Renal pelvis (tissue), 1 donor: ENCODE measurements at regions not wholly inside any gene's neighbourhood (a gene's known extent, or its start where the extent isn't known, plus 50 kb on each side); places are given as distances from the start of the nearest gene placed in this dataset.

ENCODE experiments used
- DNase-seq: peaks from one replicate; pipeline ENCODE4 v3.0.0-alpha.2; 2013

- DNase-seq, result no peak
Measured at GRCh38 chr14:26204366-26204727, 393.5 kb downstream of the NOVA1 start.

GRCh38 chr14:26200687-26201086 is 397.1 kb downstream of the NOVA1 start:
- no peak for DNase-seq

DNA sequence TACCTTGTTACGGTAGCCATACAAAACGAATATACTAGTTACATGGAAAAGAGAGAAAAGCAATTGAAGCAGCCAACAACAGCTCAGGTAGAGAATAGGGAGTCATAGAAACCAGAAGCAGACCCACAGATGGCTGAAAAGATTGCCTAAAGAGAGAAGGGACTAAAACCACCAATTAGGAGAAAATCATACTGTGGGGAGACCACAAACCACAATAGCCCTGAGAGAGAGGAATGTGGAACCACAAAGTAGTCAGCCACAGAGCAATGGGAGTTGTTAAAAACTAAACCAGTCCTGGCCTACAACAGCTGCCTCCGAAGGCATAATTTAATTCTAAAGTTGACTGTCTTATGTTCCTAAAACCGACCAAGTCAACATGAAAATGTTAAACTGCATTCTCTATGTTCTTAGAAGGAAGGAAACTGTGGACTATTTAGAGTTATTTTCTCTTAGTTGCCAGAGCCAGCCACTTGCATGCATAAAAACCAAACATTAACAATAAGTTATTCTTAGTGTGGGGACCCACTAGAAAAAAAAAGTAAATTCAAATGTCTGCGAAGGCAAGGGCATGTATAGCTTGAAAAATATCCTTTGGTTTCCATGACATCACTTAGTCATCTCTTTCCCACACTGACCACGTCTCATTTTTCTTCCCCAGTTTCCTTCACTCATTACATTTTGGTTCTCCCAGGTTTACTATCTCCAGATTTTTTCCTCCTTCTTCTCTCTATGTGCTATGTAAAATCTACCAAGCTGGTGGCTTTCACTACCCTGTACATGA is 398.1 kb downstream of the NOVA1 start:
- no peak for DNase-seq

DNA sequence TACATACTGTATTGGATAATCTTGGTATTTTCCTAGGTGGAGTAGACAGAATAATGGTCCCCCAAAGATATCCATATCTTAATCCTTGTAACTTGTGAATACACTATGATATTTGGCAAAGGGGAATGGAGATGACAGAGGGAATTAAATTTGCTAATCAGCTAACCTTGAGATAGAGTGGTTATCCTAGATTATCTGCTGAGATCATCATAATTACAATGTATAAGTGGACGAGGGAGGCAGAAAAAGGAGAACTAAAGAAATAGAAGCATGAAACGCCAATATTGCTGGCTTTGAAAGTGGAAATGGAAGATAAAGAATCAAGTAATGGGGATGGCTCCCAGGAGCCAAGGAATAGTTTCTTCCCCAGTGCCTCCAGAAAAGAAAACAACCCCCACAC is 398.7 kb downstream of the NOVA1 start:
- DNase-seq, result no peak

- DNase-seq, result no peak
Measured at GRCh38 chr14:26194816-26195215, 403.0 kb downstream of the NOVA1 start.

- no peak for DNase-seq
Measured at GRCh38 chr14:26191671-26192070, 406.2 kb downstream of the NOVA1 start.

- no peak for DNase-seq
Measured at GRCh38 chr14:26191123-26191522, 406.7 kb downstream of the NOVA1 start.

DNA sequence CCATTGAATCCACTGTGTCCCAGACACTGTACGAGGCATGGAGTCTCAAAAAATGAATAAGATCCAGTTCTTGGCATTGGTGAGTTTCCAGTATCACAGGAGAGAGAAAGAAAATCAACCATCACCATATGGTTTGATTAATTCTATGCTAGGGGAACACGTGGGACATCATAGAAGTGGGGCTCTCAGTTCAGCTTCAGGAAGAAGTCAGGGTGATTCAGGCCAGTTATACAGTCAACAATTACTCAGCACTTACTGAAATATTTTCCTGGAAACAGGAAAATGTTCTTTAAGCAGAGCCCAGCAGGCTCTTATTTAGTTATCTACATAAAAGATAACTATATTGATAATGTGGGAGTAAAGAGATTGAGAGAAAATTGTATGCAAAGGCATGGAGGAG is 407.2 kb downstream of the NOVA1 start:
- DNase-seq, result no peak

DNA sequence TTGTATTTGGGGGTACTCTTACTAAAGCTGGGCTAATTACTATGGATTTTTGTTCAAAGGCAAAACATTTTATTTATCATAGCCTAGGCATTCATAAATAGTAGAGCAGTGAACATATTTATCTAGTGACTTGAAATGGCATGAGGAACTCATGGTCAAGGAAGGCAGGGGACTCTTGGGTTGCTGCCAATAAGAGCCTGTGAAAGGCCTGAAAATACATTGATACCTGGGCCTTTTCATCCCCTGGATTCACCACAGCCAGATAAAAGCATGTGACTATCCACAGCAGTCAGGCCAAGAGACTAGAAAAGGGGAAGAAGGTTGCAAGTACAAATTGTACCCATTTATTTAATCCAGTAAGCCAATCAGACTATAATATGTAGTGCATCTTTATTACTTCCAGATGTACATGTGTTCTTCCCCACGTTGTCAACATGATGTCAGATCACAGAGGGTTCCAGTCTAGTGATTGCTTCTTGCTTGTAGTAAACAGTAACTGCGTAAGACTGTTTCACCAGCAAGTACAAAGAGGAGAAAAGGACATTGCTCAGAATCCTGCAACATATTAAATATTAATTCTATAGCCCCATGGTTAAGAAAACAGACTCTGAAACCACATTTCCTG is 409.7 kb downstream of the NOVA1 start:
- no peak for DNase-seq

- DNase-seq, result no peak
Measured at GRCh38 chr14:26180221-26180620, 417.6 kb downstream of the NOVA1 start.

- DNase-seq, result no peak
Measured at GRCh38 chr14:26175658-26176057, 422.2 kb downstream of the NOVA1 start.

DNA sequence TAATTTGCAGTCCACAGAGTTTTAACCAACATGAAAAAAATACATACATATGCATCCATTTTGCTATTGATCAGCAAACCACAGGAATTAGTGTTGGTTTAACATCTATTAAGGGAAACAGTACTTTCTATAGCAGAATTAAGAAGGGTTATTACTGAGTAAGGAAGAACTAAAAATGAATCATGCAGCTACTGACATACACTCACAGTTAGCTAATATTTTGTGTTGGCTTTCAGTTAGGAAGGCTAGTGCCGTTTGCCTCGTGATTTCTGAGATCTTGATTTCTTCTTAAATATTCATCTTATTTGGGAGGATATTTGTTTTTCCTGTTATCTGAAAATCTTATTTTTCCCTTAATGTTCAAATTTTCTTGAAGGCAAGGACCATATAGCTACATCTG is 423.4 kb downstream of the NOVA1 start:
- no peak for DNase-seq

GRCh38 chr14:26173581-26174110 is 424.2 kb downstream of the NOVA1 start:
- DNase-seq, result no peak

GRCh38 chr14:26172396-26172795 is 425.4 kb downstream of the NOVA1 start:
- DNase-seq, result no peak

DNA sequence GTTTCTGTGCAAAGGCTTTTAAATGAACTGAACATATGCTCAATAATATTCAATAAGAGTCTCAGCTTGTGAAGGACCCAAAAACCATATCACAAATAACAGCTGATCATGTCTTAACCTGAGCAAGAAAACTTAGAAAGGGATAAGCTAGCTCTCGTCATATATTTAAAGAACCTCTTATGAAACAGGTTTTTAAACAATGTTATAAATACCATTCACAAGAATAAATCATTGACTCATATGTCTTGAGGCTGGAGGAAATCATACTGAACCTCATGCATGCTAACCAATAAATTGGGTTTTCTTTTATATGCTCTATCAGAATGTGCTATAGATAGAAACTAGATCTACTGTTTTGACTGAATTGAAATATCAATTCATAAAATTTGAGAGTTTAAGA is 426.9 kb downstream of the NOVA1 start:
- DNase-seq, result no peak

- DNase-seq, result peak; percentile 7
Measured at GRCh38 chr14:26163761-26164160, 434.1 kb downstream of the NOVA1 start.

- DNase-seq, result no peak
Measured at GRCh38 chr14:26157517-26157916, 440.3 kb downstream of the NOVA1 start.

DNA sequence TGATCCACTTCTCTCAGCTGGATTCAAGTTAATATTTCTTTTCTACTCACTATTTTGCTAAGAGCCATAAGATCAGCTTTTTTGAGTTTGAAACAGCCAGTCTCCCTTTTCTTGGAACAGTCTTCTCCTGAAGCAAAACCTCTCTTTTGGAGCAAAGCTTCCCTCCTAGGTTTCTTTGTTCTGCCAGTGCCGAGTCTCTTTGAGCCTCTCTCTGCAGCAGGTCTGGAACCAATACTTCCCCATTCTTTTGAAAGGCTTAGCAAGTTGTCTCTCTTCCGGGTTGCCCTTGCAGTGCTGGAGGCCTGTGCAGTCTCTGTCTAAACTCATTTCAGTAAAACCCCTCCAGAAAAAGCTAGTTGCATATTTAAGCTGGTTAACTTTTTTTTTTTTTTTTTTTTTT is 454.8 kb downstream of the NOVA1 start:
- DNase-seq, result no peak

DNA sequence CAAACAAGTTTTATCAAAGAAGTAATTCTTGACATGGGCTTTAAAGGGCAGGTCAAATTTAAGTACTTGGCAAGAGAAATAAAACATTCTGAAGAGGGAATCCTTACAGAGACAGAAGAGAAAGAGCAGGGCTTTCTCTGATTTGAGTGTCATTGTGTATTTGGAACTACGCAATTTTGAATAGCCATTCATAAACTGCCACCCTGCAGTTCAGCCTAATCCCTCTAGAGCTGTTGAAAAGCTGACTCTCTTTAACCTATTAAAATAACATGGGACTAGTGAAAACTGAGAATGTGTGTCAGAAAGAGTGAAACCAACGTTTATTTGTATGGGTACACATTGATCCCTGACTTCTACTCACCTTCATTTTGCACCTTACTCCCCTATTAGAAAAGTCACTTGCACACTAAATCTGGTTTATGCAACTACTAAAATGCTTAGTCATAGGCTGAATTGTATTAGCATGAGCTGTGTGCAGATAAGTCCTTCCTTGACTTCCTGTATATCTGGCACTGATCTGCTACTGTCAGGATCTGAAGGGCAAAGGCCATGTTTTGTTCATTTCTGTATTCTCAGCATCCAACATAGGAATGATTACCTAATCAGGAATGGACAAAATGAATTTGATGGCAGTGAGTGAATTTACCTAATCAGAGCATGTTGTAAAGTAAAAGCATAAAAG is 458.9 kb downstream of the NOVA1 start:
- no peak for DNase-seq

DNA sequence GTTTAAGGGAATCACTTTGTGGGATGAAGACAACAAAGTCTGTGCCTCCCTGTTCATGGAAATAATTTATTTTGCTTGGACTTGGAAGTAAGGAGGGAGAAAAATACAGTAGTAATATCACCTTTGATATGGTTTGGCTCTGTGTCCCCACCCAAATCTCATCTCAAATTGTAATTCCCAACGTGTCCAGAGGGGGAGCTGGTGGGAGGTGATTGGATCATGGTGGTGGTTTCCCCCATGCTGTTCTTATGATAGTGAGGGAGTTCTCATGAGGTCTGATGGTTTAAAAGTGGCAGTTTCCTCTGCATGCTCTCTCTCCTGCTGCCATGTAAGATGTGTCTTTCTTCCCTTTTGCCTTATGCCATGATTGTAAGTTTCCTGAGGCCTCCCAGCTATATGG is 460.7 kb downstream of the NOVA1 start:
- DNase-seq, result no peak

GRCh38 chr14:26132061-26132645 is 465.7 kb downstream of the NOVA1 start:
- no peak for DNase-seq

DNA sequence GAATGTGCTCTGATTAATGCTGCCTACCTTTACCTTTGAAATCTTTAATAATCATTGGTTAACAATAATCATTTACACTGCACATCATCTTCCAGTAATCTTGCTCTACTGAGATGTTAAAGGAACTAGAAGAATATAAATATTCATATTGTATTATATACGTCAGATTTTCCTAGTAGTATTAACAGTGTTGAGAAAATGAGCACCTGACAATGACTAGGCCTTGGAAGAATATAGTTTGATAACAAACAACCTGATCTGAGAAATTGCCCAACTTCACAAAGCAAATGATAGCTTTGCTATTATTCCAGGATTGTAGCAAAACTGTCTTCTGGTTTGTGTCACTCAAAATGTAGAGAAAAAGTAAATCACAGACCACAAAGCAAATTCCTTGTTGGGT is 467.1 kb downstream of the NOVA1 start:
- no peak for DNase-seq
